ENCODE measurements at regions not wholly inside any gene's neighbourhood (a gene's known extent, or its start where the extent isn't known, plus 50 kb on each side); places are given as distances from the start of the nearest gene placed in this dataset.

DNA sequence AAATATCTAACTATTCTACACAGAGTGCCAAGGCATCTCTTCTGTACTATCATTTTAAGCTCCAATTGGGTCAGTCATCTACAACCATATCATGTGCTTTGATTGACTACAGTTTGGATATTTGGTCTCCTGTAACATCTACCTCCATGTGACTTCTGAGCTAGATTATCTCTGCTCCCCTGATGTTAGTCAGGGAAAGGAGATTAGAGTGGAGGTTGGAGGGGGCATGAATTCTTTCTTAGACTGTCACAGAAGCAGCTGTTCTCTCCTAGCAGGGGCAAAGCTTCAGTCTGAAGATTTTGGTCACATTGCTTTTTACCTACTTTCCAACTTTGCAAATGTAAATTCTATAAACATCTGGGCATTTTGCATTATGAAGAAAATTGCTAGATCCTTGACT lies 62.6 kb upstream of the C4orf54 start:
- no peak for TF ChIP-seq MAZ (IDR thresholded peaks at IDR 0.05; ENCODE audit: borderline replicate concordance, low read depth, low read length)
- TF ChIP-seq, protein P1, sequence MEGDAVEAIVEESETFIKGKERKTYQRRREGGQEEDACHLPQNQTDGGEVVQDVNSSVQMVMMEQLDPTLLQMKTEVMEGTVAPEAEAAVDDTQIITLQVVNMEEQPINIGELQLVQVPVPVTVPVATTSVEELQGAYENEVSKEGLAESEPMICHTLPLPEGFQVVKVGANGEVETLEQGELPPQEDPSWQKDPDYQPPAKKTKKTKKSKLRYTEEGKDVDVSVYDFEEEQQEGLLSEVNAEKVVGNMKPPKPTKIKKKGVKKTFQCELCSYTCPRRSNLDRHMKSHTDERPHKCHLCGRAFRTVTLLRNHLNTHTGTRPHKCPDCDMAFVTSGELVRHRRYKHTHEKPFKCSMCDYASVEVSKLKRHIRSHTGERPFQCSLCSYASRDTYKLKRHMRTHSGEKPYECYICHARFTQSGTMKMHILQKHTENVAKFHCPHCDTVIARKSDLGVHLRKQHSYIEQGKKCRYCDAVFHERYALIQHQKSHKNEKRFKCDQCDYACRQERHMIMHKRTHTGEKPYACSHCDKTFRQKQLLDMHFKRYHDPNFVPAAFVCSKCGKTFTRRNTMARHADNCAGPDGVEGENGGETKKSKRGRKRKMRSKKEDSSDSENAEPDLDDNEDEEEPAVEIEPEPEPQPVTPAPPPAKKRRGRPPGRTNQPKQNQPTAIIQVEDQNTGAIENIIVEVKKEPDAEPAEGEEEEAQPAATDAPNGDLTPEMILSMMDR (conservative IDR thresholded peaks at IDR 0.05; ENCODE audit: low read depth, low read length), result no peak

Measured in IMR-90 (cell line).